ENCODE measurements at regions not wholly inside any gene's neighbourhood (a gene's known extent, or its start where the extent isn't known, plus 50 kb on each side); places are given as distances from the start of the nearest gene placed in this dataset.

DNA sequence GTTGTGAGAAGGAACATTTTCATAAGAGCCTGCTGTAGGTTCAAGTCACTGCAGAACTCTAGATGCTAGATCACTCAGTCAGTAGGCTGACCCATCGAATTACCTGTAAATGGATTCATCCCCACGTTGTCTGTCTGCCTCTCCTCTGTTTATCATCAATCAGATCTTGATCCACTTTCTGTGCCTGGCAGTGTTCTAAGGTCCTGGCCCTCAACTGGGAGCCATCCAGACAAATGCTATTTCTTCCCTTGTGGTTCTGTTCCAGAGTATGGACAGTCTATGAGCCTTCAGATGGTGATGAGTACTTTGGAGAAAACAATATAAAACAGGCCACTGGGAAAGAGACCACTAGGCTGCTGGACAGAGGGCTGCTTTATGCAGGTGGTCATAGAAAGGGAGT lies 699.4 kb upstream of the TMEM132C start:
- Histone ChIP-seq H3K4me2 (ENCODE audit: insufficient read depth, low read length) (no peak overlapping the region), H3K9me3 (ENCODE audit: low read depth, low read length) (no peaks in the 10 kb centered on the region), H3K27ac (ENCODE audit: low read depth, low read length) (no peak overlapping the region), H3K79me2 (ENCODE audit: insufficient read depth, low read length) (no peaks in the 10 kb centered on the region), H4K20me1 (ENCODE audit: insufficient read depth, low read length) (no peaks in the 10 kb centered on the region), H3K4me1 (ENCODE audit: insufficient read depth, low read length) (peaks cover 7% of the 10 kb centered on the region), H3K36me3 (ENCODE audit: insufficient read depth, low read length) (no peaks in the 10 kb centered on the region), H2AFZ (ENCODE audit: low read length) (no peak overlapping the region), H3K4me3 (ENCODE audit: insufficient read depth, low read length) (no peak overlapping the region), H3K27me3 (ENCODE audit: insufficient read depth, low read length) (peaks cover 12% of the 10 kb centered on the region)
- DNase-seq (ENCODE audit: insufficient read length, low spot score, missing footprints) = no peak
- TF ChIP-seq, protein P1, sequence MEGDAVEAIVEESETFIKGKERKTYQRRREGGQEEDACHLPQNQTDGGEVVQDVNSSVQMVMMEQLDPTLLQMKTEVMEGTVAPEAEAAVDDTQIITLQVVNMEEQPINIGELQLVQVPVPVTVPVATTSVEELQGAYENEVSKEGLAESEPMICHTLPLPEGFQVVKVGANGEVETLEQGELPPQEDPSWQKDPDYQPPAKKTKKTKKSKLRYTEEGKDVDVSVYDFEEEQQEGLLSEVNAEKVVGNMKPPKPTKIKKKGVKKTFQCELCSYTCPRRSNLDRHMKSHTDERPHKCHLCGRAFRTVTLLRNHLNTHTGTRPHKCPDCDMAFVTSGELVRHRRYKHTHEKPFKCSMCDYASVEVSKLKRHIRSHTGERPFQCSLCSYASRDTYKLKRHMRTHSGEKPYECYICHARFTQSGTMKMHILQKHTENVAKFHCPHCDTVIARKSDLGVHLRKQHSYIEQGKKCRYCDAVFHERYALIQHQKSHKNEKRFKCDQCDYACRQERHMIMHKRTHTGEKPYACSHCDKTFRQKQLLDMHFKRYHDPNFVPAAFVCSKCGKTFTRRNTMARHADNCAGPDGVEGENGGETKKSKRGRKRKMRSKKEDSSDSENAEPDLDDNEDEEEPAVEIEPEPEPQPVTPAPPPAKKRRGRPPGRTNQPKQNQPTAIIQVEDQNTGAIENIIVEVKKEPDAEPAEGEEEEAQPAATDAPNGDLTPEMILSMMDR (IDR thresholded peaks at IDR 0.05; ENCODE audit: extremely low read depth, low read depth, low read length) = no peak

DNA sequence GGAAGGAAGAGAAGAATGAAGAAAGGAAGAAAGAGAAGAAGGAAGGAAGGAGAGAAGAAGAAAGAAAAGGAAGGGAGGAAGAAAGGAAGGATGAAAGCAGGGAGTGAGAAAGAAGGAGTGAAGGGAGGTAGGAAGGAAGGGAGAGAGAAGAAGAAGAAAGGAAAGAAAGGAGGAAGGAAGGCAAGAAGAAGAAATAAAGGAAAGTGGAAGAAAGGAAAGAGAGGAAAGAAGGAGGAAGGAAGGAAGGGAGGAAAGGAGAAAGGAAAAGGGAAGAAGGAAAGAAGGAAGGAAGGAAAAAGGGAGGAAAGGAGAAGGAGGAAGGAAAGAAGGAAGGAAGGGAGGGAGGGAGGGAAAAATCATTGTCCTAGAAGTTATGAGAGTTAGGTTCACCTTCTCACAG lies 696.6 kb upstream of the TMEM132C start:
- no peaks in the 10 kb centered on the region for H3K36me3 ChIP-seq (ENCODE audit: insufficient read depth, low read length)
- peaks cover 7% of the 10 kb centered on the region for H3K4me1 ChIP-seq (ENCODE audit: insufficient read depth, low read length)
- no peak overlapping the region for H3K27ac ChIP-seq (ENCODE audit: low read depth, low read length)
- peak overlapping the region; percentile 75 for H3K4me2 ChIP-seq (ENCODE audit: insufficient read depth, low read length)
- no peaks in the 10 kb centered on the region for H4K20me1 ChIP-seq (ENCODE audit: insufficient read depth, low read length)
- no peak overlapping the region for H3K4me3 ChIP-seq (ENCODE audit: insufficient read depth, low read length)
- peaks cover 19% of the 10 kb centered on the region for H3K27me3 ChIP-seq (ENCODE audit: insufficient read depth, low read length)
- peak overlapping the region; percentile 81 for H2AFZ ChIP-seq (ENCODE audit: low read length)
- no peaks in the 10 kb centered on the region for H3K79me2 ChIP-seq (ENCODE audit: insufficient read depth, low read length)
- TF ChIP-seq, protein P1 (IDR thresholded peaks at IDR 0.05; ENCODE audit: extremely low read depth, low read depth, low read length) = no peak
- no peaks in the 10 kb centered on the region for H3K9me3 ChIP-seq (ENCODE audit: low read depth, low read length)
- DNase-seq (ENCODE audit: insufficient read length, low spot score, missing footprints) = no peak

DNA sequence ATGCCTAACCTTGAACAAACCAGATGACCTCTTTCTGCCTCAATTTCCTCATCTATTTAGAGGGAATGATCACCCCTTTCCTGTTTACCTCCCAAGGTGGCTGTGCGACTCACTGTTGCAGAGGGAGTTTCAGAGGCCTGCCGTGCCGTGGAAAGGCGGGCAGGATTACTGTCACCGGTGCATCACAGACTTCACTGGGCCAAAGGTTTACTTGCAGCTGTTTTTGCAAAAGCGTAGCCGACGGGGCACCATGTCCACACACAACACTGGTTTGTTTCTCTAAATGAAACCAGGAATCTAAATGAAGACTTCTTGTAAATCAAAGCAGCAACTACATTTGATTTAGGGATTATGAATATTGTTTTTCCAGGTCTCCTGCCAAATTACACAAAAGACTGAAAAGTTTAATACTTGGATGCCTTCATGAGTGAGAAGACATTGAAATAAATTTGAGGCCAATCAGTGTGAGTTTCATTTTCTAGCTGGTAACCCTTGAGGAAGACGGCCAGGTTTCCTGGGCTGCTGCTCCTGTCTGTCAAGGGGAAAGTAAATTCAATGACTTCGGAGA lies 696.1 kb upstream of the TMEM132C start:
- DNase-seq (ENCODE audit: insufficient read length, low spot score, missing footprints) = no peak
- Histone ChIP-seq H3K27me3 (ENCODE audit: insufficient read depth, low read length) (peaks cover 19% of the 10 kb centered on the region), H3K36me3 (ENCODE audit: insufficient read depth, low read length) (no peaks in the 10 kb centered on the region), H3K4me2 (ENCODE audit: insufficient read depth, low read length) (peak overlapping the region; percentile 75), H3K79me2 (ENCODE audit: insufficient read depth, low read length) (no peaks in the 10 kb centered on the region), H4K20me1 (ENCODE audit: insufficient read depth, low read length) (no peaks in the 10 kb centered on the region), H3K4me3 (ENCODE audit: insufficient read depth, low read length) (peak overlapping the region; percentile 46), H2AFZ (ENCODE audit: low read length) (peak overlapping the region; percentile 81), H3K4me1 (ENCODE audit: insufficient read depth, low read length) (peaks cover 7% of the 10 kb centered on the region), H3K27ac (ENCODE audit: low read depth, low read length) (no peak overlapping the region), H3K9me3 (ENCODE audit: low read depth, low read length) (no peaks in the 10 kb centered on the region)
- TF ChIP-seq, protein P1 (IDR thresholded peaks at IDR 0.05; ENCODE audit: extremely low read depth, low read depth, low read length) = no peak

DNA sequence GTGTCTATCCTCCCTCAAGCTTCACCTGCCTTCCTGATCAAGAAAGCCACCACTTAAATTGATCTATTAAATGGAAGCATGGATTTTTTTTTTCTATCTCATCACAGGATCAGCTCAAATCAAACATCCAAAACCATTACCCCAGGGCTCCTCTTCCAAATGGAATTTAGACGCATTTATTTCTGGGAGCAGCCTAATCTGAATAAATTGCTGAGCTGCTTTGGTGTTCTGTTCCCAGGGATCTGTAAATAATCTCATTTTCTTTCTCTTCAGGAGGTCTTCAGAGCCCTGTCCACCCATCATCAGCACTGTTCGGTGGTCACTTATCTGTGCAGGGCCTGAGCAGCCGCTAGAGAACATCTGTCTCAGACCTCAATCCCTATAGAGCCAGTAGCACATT lies 695.4 kb upstream of the TMEM132C start:
- H2AFZ ChIP-seq (ENCODE audit: low read length) = no peak overlapping the region

More for the DNA sequence above, 695.4 kb upstream of the TMEM132C start:
- H4K20me1 ChIP-seq (ENCODE audit: insufficient read depth, low read length) = no peaks in the 10 kb centered on the region
- peaks cover 7% of the 10 kb centered on the region for H3K4me1 ChIP-seq (ENCODE audit: insufficient read depth, low read length)
- peaks cover 19% of the 10 kb centered on the region for H3K27me3 ChIP-seq (ENCODE audit: insufficient read depth, low read length)
- no peak for DNase-seq (ENCODE audit: insufficient read length, low spot score, missing footprints)
- H3K27ac ChIP-seq (ENCODE audit: low read depth, low read length) = no peak overlapping the region
- no peaks in the 10 kb centered on the region for H3K36me3 ChIP-seq (ENCODE audit: insufficient read depth, low read length)
- no peaks in the 10 kb centered on the region for H3K79me2 ChIP-seq (ENCODE audit: insufficient read depth, low read length)
- no peaks in the 10 kb centered on the region for H3K9me3 ChIP-seq (ENCODE audit: low read depth, low read length)
- H3K4me3 ChIP-seq (ENCODE audit: insufficient read depth, low read length) = no peak overlapping the region
- peak overlapping the region; percentile 75 for H3K4me2 ChIP-seq (ENCODE audit: insufficient read depth, low read length)
- TF ChIP-seq, protein P1 (IDR thresholded peaks at IDR 0.05; ENCODE audit: extremely low read depth, low read depth, low read length) = no peak
